HepG2 (cell line): ENCODE measurements at regions not wholly inside any gene's neighbourhood (a gene's known extent, or its start where the extent isn't known, plus 50 kb on each side); places are given as distances from the start of the nearest gene placed in this dataset.
A peak's percentile ranks its signal among the peaks of the same experiment; 100 is the strongest.

ENCODE experiments used
- GABPB1 ChIP-seq: IDR thresholded peaks from 2 replicates; pipeline ENCODE4 v1.6.1; 2016; ENCODE audit warnings: mild to moderate bottlenecking, missing genetic modification reagents, moderate library complexity, missing compliant biosample characterization
- SIX4 ChIP-seq: sonication (generic); formaldehyde crosslinking; IDR thresholded peaks from 2 replicates; pipeline ENCODE4 v1.4.0; 2020; ENCODE audit warnings: missing genetic modification reagents
- SOX13 ChIP-seq, 3 experiments: fragments of 450-650 bp in 1 of 3; sonication (generic) in 1 of 3; formaldehyde crosslinking in 1 of 3; IDR thresholded peaks in 2 of 3; conservative IDR thresholded peaks in 1 of 3; 2 replicates each; pipeline versions ENCODE4 v1.5.0 to v1.6.1; 2016 to 2020; ENCODE audit warnings: antibody characterized with exemption in 1 of 3, mild to moderate bottlenecking in 1 of 3, missing compliant biosample characterization in 1 of 3, missing genetic modification reagents in 1 of 3, moderate library complexity in 1 of 3
- SP140L ChIP-seq: sonication (generic); formaldehyde crosslinking; IDR thresholded peaks from 2 replicates; pipeline ENCODE4 v1.4.0; 2020; ENCODE audit warnings: missing genetic modification reagents, borderline replicate concordance
- ZBTB42 ChIP-seq: sonication (generic); formaldehyde crosslinking; IDR thresholded peaks from 2 replicates; pipeline ENCODE4 v1.5.0; 2020; ENCODE audit warnings: mild to moderate bottlenecking, missing genetic modification reagents
- ZC3H4 ChIP-seq: sonication (generic); formaldehyde crosslinking; IDR thresholded peaks from 2 replicates; pipeline ENCODE4 v1.4.0; 2020; ENCODE audit warnings: missing genetic modification reagents, borderline replicate concordance
- ZNF17 ChIP-seq: sonication (generic); formaldehyde crosslinking; IDR thresholded peaks from 2 replicates; pipeline ENCODE4 v1.5.0; 2020; ENCODE audit warnings: mild to moderate bottlenecking, missing genetic modification reagents
- ZNF33A ChIP-seq: sonication (generic); formaldehyde crosslinking; IDR thresholded peaks from 2 replicates; pipeline ENCODE4 v1.5.1; 2020; ENCODE audit warnings: missing genetic modification reagents, mild to moderate bottlenecking, moderate library complexity, borderline replicate concordance
- ZNF7 ChIP-seq: IDR thresholded peaks from 2 replicates; pipeline ENCODE4 v1.6.1; 2016; ENCODE audit warnings: missing biosample characterization, missing genetic modification reagents
- TF ChIP-seq, protein P1 (sequence below): sonication (generic); formaldehyde crosslinking; conservative IDR thresholded peaks from 2 replicates; pipeline ENCODE4 v1.8.0; 2022; ENCODE audit warnings: missing genetic modification reagents
- TF ChIP-seq, protein P2 (sequence below): IDR thresholded peaks from 2 replicates; pipeline ENCODE4 v1.6.1; 2016; ENCODE audit warnings: mild to moderate bottlenecking, missing biosample characterization, missing genetic modification reagents
- TF ChIP-seq, protein P3 (sequence below): sonication (generic); formaldehyde crosslinking; IDR thresholded peaks from 2 replicates; pipeline ENCODE4 v1.4.0; 2020; ENCODE audit warnings: missing genetic modification reagents
- TF ChIP-seq, protein P4 (sequence below): sonication (generic); formaldehyde crosslinking; IDR thresholded peaks from 2 replicates; pipeline ENCODE4 v1.4.0; 2020; ENCODE audit warnings: missing genetic modification reagents
- TF ChIP-seq, protein P5 (sequence below), 2 experiments: IDR thresholded peaks; 2 replicates each; pipeline ENCODE4 v1.6.1; 2011 to 2012; ENCODE audit warnings: low read length in 2 of 2, borderline replicate concordance in 1 of 2, low read depth in 1 of 2, mild to moderate bottlenecking in 1 of 2, moderate library complexity in 1 of 2

DNA sequence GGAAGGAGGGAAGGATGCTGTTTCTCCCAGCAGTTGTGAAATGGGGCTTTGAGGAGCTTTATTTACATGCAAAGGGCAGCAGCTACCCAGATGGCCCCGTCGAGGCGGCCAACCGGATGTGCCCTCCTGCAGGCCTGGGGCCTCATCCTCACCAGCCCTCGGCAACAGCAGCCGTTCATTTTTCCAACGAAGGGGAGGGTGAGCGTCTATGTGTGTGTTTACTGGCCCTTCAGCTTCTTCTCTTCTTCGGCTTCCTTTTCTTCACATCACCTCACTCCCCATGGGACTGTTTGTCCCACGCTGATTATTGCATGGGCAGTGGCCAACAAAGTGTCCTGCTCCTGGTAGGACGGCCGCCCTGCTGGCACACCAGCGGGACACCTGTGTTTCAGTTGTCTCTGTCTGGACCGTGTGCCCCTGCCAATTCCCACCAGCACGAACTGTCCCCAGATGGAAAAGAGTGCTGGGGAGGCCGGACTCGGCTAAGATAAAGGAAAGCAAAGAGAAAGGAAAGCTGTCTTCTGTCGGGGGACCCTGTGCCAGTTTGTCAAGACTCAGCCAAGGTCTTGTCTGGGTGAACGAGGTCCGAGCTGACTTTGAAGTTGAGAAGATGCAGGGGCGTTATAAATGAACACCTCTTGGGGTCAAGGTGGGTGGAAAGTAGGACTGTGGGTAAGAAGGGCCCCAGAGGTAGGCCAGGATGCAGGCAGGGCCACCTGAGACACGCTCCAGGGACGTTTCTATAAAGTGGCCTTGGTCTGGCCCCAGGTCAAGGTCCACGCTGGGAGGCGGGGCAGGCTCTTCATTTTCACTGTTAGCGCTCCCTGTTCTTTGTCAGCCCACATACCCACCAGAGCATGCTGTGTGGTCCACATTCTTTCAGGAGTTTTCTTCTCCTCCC is 57.0 kb downstream of the FAM50B start (continued):
- TF ChIP-seq, protein P1, sequence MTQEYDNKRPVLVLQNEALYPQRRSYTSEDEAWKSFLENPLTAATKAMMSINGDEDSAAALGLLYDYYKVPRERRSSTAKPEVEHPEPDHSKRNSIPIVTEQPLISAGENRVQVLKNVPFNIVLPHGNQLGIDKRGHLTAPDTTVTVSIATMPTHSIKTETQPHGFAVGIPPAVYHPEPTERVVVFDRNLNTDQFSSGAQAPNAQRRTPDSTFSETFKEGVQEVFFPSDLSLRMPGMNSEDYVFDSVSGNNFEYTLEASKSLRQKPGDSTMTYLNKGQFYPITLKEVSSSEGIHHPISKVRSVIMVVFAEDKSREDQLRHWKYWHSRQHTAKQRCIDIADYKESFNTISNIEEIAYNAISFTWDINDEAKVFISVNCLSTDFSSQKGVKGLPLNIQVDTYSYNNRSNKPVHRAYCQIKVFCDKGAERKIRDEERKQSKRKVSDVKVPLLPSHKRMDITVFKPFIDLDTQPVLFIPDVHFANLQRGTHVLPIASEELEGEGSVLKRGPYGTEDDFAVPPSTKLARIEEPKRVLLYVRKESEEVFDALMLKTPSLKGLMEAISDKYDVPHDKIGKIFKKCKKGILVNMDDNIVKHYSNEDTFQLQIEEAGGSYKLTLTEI (CRISPR knock-in tag) = no peak
- TF ChIP-seq ZNF17 (no peak), SOX13 (IDR thresholded peaks at IDR 0.05) (peak; percentile 72), SOX13 (CRISPR knock-in tag; conservative IDR thresholded peaks at IDR 0.05 in 1 of 2, IDR thresholded peaks at IDR 0.05 in 1 of 2) (peak in 1 of 2 experiments; percentile 95; a peak in 2 of 4 replicates), SIX4 (CRISPR knock-in tag) (peak; percentile 86), ZNF33A (CRISPR knock-in tag) (peak; percentile 75; the same call in 1 of the 2 replicates), ZNF7 (CRISPR knock-in tag) (no peak), ZC3H4 (CRISPR knock-in tag) (no peak), SP140L (CRISPR knock-in tag) (peak; percentile 80; the same call in 1 of the 2 replicates), ZBTB42 (no peak), GABPB1 (peak; percentile 85)
- TF ChIP-seq, protein P2, sequence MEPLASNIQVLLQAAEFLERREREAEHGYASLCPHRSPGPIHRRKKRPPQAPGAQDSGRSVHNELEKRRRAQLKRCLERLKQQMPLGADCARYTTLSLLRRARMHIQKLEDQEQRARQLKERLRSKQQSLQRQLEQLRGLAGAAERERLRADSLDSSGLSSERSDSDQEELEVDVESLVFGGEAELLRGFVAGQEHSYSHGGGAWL (CRISPR knock-in tag) = peak; percentile 90
- TF ChIP-seq, protein P3, sequence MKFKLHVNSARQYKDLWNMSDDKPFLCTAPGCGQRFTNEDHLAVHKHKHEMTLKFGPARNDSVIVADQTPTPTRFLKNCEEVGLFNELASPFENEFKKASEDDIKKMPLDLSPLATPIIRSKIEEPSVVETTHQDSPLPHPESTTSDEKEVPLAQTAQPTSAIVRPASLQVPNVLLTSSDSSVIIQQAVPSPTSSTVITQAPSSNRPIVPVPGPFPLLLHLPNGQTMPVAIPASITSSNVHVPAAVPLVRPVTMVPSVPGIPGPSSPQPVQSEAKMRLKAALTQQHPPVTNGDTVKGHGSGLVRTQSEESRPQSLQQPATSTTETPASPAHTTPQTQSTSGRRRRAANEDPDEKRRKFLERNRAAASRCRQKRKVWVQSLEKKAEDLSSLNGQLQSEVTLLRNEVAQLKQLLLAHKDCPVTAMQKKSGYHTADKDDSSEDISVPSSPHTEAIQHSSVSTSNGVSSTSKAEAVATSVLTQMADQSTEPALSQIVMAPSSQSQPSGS (CRISPR knock-in tag) = peak; percentile 84
- TF ChIP-seq, protein P4, sequence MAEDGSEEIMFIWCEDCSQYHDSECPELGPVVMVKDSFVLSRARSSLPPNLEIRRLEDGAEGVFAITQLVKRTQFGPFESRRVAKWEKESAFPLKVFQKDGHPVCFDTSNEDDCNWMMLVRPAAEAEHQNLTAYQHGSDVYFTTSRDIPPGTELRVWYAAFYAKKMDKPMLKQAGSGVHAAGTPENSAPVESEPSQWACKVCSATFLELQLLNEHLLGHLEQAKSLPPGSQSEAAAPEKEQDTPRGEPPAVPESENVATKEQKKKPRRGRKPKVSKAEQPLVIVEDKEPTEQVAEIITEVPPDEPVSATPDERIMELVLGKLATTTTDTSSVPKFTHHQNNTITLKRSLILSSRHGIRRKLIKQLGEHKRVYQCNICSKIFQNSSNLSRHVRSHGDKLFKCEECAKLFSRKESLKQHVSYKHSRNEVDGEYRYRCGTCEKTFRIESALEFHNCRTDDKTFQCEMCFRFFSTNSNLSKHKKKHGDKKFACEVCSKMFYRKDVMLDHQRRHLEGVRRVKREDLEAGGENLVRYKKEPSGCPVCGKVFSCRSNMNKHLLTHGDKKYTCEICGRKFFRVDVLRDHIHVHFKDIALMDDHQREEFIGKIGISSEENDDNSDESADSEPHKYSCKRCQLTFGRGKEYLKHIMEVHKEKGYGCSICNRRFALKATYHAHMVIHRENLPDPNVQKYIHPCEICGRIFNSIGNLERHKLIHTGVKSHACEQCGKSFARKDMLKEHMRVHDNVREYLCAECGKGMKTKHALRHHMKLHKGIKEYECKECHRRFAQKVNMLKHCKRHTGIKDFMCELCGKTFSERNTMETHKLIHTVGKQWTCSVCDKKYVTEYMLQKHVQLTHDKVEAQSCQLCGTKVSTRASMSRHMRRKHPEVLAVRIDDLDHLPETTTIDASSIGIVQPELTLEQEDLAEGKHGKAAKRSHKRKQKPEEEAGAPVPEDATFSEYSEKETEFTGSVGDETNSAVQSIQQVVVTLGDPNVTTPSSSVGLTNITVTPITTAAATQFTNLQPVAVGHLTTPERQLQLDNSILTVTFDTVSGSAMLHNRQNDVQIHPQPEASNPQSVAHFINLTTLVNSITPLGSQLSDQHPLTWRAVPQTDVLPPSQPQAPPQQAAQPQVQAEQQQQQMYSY = no peak; the same call in 1 of the 2 replicates
- TF ChIP-seq, protein P5, sequence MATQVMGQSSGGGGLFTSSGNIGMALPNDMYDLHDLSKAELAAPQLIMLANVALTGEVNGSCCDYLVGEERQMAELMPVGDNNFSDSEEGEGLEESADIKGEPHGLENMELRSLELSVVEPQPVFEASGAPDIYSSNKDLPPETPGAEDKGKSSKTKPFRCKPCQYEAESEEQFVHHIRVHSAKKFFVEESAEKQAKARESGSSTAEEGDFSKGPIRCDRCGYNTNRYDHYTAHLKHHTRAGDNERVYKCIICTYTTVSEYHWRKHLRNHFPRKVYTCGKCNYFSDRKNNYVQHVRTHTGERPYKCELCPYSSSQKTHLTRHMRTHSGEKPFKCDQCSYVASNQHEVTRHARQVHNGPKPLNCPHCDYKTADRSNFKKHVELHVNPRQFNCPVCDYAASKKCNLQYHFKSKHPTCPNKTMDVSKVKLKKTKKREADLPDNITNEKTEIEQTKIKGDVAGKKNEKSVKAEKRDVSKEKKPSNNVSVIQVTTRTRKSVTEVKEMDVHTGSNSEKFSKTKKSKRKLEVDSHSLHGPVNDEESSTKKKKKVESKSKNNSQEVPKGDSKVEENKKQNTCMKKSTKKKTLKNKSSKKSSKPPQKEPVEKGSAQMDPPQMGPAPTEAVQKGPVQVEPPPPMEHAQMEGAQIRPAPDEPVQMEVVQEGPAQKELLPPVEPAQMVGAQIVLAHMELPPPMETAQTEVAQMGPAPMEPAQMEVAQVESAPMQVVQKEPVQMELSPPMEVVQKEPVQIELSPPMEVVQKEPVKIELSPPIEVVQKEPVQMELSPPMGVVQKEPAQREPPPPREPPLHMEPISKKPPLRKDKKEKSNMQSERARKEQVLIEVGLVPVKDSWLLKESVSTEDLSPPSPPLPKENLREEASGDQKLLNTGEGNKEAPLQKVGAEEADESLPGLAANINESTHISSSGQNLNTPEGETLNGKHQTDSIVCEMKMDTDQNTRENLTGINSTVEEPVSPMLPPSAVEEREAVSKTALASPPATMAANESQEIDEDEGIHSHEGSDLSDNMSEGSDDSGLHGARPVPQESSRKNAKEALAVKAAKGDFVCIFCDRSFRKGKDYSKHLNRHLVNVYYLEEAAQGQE (IDR thresholded peaks at IDR 0.05; ENCODE audit: borderline replicate concordance in 1 of 2, low read depth in 1 of 2, low read length in 2 of 2) = 0 out of 4 replicates have a peak, but pooled peaks of 1 of the 2 experiments have one; percentile 65
